Sigmoid colon (tissue), 4 donors: ENCODE measurements at regions not wholly inside any gene's neighbourhood (a gene's known extent, or its start where the extent isn't known, plus 50 kb on each side); places are given as distances from the start of the nearest gene placed in this dataset.

Experiments used
- CTCF ChIP-seq, 4 experiments: fragments of 450-650 bp in 3 of 4; fragments of 200-600 bp in 1 of 4; IDR thresholded peaks; one replicate each; pipeline ENCODE4 v1.5.1; 2016 to 2019; ENCODE audit warnings: antibody characterized with exemption in 4 of 4, mild to moderate bottlenecking in 3 of 4, moderate library complexity in 2 of 4
- EP300 ChIP-seq, 4 donors: sonication (generic); formaldehyde crosslinking; IDR thresholded peaks; one replicate each; pipeline ENCODE4 v1.6.1; 2017; ENCODE audit warnings: antibody characterized with exemption in 4 of 4
- POLR2A ChIP-seq, 2 donors: fragments of 450-650 bp; IDR thresholded peaks; one replicate each; pipeline ENCODE4 v1.6.1; 2016; ENCODE audit warnings: antibody characterized with exemption in 2 of 2, mild to moderate bottlenecking in 2 of 2, moderate library complexity in 2 of 2
- POLR2AphosphoS5 ChIP-seq, 4 donors: sonication (generic); formaldehyde crosslinking; IDR thresholded peaks; one replicate each; pipeline ENCODE4 v1.6.1; 2017; ENCODE audit warnings: antibody characterized with exemption in 4 of 4

- TF ChIP-seq POLR2AphosphoS5 (IDR thresholded peaks at IDR 0.05) (no peak), CTCF (IDR thresholded peaks at IDR 0.05) (no peak), POLR2A (IDR thresholded peaks at IDR 0.05) (no peak), EP300 (IDR thresholded peaks at IDR 0.05) (no peak)
Measured at GRCh38 chr4:170157670-170158069, 67.9 kb upstream of the AADAT start.
